ENCODE measurements at regions not wholly inside any gene's neighbourhood (a gene's known extent, or its start where the extent isn't known, plus 50 kb on each side); places are given as distances from the start of the nearest gene placed in this dataset.

GRCh38 chr3:144344925-144345548, 373.4 kb downstream of the DIPK2A start:
- DNase-seq: no peak
- Mint-ChIP-seq H3K4me1 (ENCODE audit: low read depth) (no peaks in the 10 kb centered on the region), H3K4me3 (no peak overlapping the region), H3K36me3 (ENCODE audit: low read depth) (no peaks in the 10 kb centered on the region), H3K27me3 (ENCODE audit: insufficient read depth) (no peaks in the 10 kb centered on the region), H3K9me3 (peaks cover 41% of the 10 kb centered on the region), H3K27ac (no peak overlapping the region)
- TF ChIP-seq CTCF (IDR thresholded peaks at IDR 0.05): no peak

GRCh38 chr3:144350125-144350524, 378.5 kb downstream of the DIPK2A start:
- no peaks in the 10 kb centered on the region for H3K36me3 Mint-ChIP-seq (ENCODE audit: low read depth)

GRCh38 chr3:144351011-144351410, 379.4 kb downstream of the DIPK2A start:
- DNase-seq: no peak
- TF ChIP-seq CTCF (IDR thresholded peaks at IDR 0.05): no peak
- H3K27ac Mint-ChIP-seq: no peak overlapping the region
- H3K27me3 Mint-ChIP-seq (ENCODE audit: insufficient read depth): no peaks in the 10 kb centered on the region
- no peak overlapping the region for H3K4me3 Mint-ChIP-seq
- no peaks in the 10 kb centered on the region for H3K4me1 Mint-ChIP-seq (ENCODE audit: low read depth)
- no peaks in the 10 kb centered on the region for H3K36me3 Mint-ChIP-seq (ENCODE audit: low read depth)
- H3K9me3 Mint-ChIP-seq: peaks cover 29% of the 10 kb centered on the region

More at GRCh38 chr3:144350125-144350524, 378.5 kb downstream of the DIPK2A start:
- H3K27me3 Mint-ChIP-seq (ENCODE audit: insufficient read depth): no peaks in the 10 kb centered on the region
- no peak overlapping the region for H3K27ac Mint-ChIP-seq
- no peak for DNase-seq
- no peak for TF ChIP-seq CTCF (IDR thresholded peaks at IDR 0.05)
- no peak overlapping the region for H3K4me3 Mint-ChIP-seq
- H3K9me3 Mint-ChIP-seq: peaks cover 29% of the 10 kb centered on the region
- no peaks in the 10 kb centered on the region for H3K4me1 Mint-ChIP-seq (ENCODE audit: low read depth)

- H3K4me1 Mint-ChIP-seq (ENCODE audit: low read depth): no peaks in the 10 kb centered on the region
- H3K9me3 Mint-ChIP-seq: peaks cover 30% of the 10 kb centered on the region
- H3K36me3 Mint-ChIP-seq (ENCODE audit: low read depth): no peaks in the 10 kb centered on the region
- H3K4me3 Mint-ChIP-seq: no peak overlapping the region
- TF ChIP-seq CTCF (IDR thresholded peaks at IDR 0.05): no peak
- no peaks in the 10 kb centered on the region for H3K27me3 Mint-ChIP-seq (ENCODE audit: insufficient read depth)
- no peak for DNase-seq
- H3K27ac Mint-ChIP-seq: no peak overlapping the region
Observed at GRCh38 chr3:144351773-144352365, 380.2 kb downstream of the DIPK2A start.

- H3K27ac Mint-ChIP-seq: no peak overlapping the region
- H3K36me3 Mint-ChIP-seq (ENCODE audit: low read depth): no peaks in the 10 kb centered on the region
- H3K27me3 Mint-ChIP-seq (ENCODE audit: insufficient read depth): no peaks in the 10 kb centered on the region
- H3K4me1 Mint-ChIP-seq (ENCODE audit: low read depth): no peaks in the 10 kb centered on the region
- no peak for TF ChIP-seq CTCF (IDR thresholded peaks at IDR 0.05)
- H3K4me3 Mint-ChIP-seq: no peak overlapping the region
- no peak for DNase-seq
- peaks cover 22% of the 10 kb centered on the region for H3K9me3 Mint-ChIP-seq
Observed at GRCh38 chr3:144358191-144358590, 386.6 kb downstream of the DIPK2A start.
